ENCODE measurements at regions not wholly inside any gene's neighbourhood (a gene's known extent, or its start where the extent isn't known, plus 50 kb on each side); places are given as distances from the start of the nearest gene placed in this dataset.

GRCh38 chr16:73427164-73427563 is 379.2 kb upstream of the ZFHX3 start:
- 72% methylated on average over 3 of the region's 3 CpGs for WGBS
- no peak overlapping the region for H4K8ac ChIP-seq (ENCODE audit: low read length)

DNA sequence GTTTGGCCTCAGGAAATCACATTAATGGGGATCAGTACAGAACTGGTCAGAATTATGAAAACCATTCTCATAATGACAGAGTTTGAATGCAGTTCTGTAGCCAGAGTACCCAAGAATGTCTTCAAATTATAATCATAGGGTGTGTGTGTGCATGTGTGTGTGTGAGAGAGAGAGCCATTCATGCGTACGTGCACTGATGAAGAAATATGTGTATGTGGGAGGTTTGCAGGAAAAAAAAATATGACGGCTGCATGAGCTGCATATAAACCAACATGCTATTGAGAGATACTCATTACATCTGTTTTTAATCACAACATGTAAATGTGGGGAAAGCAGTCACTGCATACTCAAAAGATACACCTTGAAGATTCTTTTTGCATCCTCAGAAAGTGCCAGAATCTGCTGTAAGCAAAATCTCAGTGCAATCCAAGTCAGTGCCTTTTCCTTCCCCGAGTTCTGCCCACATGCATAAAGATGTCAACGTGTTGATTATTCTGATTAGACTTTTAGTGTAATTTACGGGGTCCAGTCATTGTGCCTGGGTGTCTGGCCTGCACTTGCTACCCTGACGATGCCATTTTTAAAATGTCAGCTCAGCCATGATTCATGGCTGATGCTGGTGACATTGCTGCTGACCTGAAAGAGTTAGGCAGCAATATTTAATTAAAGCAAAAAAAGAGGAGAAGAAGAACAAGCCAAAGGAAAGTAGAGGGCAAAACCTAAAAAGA is 378.7 kb upstream of the ZFHX3 start:
- Histone ChIP-seq H3K4me2 (ENCODE audit: low read length, poor library complexity, severe bottlenecking) (no peak overlapping the region), H2AFZ (ENCODE audit: low read depth, low read length) (no peak overlapping the region), H3K4ac (ENCODE audit: low read depth in 1 of 2, low read length in 2 of 2) (no peak overlapping the region), H2AK5ac (ENCODE audit: low read length, severe bottlenecking) (no peak overlapping the region), H3K23ac (ENCODE audit: low read length in 2 of 2) (no peak overlapping the region), H2BK12ac (ENCODE audit: low read length in 2 of 2) (no peak overlapping the region), H3K18ac (ENCODE audit: low read depth in 1 of 2, low read length in 2 of 2) (no peak overlapping the region), H3K4me3 (ENCODE audit: insufficient read depth in 1 of 2, low read depth in 1 of 2, low read length in 2 of 2) (no peak overlapping the region), H3K79me1 (replicated peaks; ENCODE audit: low read length, poor library complexity, severe bottlenecking) (no peaks in the 10 kb centered on the region), H3K14ac (ENCODE audit: low read length in 2 of 2) (no peak overlapping the region), H3K36me3 (ENCODE audit: control insufficient read depth in 1 of 2, insufficient read depth in 2 of 2, low read depth in 1 of 2, low read length in 2 of 2) (no peaks in the 10 kb centered on the region), H2BK15ac (ENCODE audit: low read depth, poor library complexity, severe bottlenecking) (no peak overlapping the region), H2BK120ac (ENCODE audit: low read depth, low read length) (no peak overlapping the region), H3K27ac (ENCODE audit: low read length, poor library complexity, severe bottlenecking) (no peak overlapping the region), H3K9ac (ENCODE audit: low read length) (no peak overlapping the region), H4K91ac (ENCODE audit: low read length) (no peak overlapping the region), H3K9me3 (ENCODE audit: control insufficient read depth, low read length) (peaks cover 4% of the 10 kb centered on the region), H3K4me1 (ENCODE audit: control insufficient read depth, insufficient read depth, low read depth, low read length) (no peaks in the 10 kb centered on the region), H3K27me3 (ENCODE audit: control insufficient read depth in 1 of 2, insufficient read depth in 1 of 2, low read length in 2 of 2) (no peaks in the 10 kb centered on the region), H2BK5ac (ENCODE audit: low read depth, low read length, poor library complexity, severe bottlenecking) (no peak overlapping the region), H4K8ac (ENCODE audit: low read length) (no peak overlapping the region)
- DNase-seq: no peak
- WGBS: 49% methylated on average over 4 of the region's 7 CpGs

More at GRCh38 chr16:73427164-73427563, 379.2 kb upstream of the ZFHX3 start:
- H3K4ac ChIP-seq (ENCODE audit: low read depth in 1 of 2, low read length in 2 of 2): no peak overlapping the region
- no peak overlapping the region for H3K27ac ChIP-seq (ENCODE audit: low read length, poor library complexity, severe bottlenecking)
- no peak overlapping the region for H2AFZ ChIP-seq (ENCODE audit: low read depth, low read length)
- no peak overlapping the region for H3K4me3 ChIP-seq (ENCODE audit: insufficient read depth in 1 of 2, low read depth in 1 of 2, low read length in 2 of 2)
- H3K4me1 ChIP-seq (ENCODE audit: control insufficient read depth, insufficient read depth, low read depth, low read length): no peaks in the 10 kb centered on the region
- H2BK120ac ChIP-seq (ENCODE audit: low read depth, low read length): no peak overlapping the region
- no peaks in the 10 kb centered on the region for H3K79me1 ChIP-seq (replicated peaks; ENCODE audit: low read length, poor library complexity, severe bottlenecking)
- no peak overlapping the region for H2AK5ac ChIP-seq (ENCODE audit: low read length, severe bottlenecking)
- H3K14ac ChIP-seq (ENCODE audit: low read length in 2 of 2): no peak overlapping the region
- H3K18ac ChIP-seq (ENCODE audit: low read depth in 1 of 2, low read length in 2 of 2): no peak overlapping the region
- no peak for DNase-seq
- no peak overlapping the region for H2BK5ac ChIP-seq (ENCODE audit: low read depth, low read length, poor library complexity, severe bottlenecking)
- H2BK12ac ChIP-seq (ENCODE audit: low read length in 2 of 2): no peak overlapping the region
- no peak overlapping the region for H4K91ac ChIP-seq (ENCODE audit: low read length)
- H3K4me2 ChIP-seq (ENCODE audit: low read length, poor library complexity, severe bottlenecking): no peak overlapping the region
- H3K27me3 ChIP-seq (ENCODE audit: control insufficient read depth in 1 of 2, insufficient read depth in 1 of 2, low read length in 2 of 2): no peaks in the 10 kb centered on the region
- no peak overlapping the region for H3K23ac ChIP-seq (ENCODE audit: low read length in 2 of 2)
- peaks cover 4% of the 10 kb centered on the region for H3K9me3 ChIP-seq (ENCODE audit: control insufficient read depth, low read length)
- H3K9ac ChIP-seq (ENCODE audit: low read length): no peak overlapping the region
- no peak overlapping the region for H2BK15ac ChIP-seq (ENCODE audit: low read depth, poor library complexity, severe bottlenecking)
- H3K36me3 ChIP-seq (ENCODE audit: control insufficient read depth in 1 of 2, insufficient read depth in 2 of 2, low read depth in 1 of 2, low read length in 2 of 2): no peaks in the 10 kb centered on the region

DNA sequence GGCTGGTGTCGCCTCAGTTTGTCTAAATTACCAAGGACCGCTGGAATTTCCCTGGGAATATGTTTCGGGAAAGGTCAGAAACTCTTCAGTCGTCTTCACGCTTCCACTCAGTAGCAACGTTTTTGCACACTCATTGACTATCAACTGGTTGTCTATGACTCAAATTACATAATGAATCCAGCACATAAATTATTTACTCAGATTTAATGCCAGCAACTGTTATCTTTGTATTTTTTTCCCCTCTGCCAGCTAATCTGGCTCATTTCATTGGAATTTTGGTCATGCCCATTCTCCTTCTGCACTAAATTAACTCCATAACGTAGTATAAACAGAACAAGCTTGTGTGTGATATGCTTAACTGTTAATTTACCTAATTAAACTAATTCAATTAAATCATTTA is 372.7 kb upstream of the ZFHX3 start:
- Histone ChIP-seq H3K18ac (ENCODE audit: low read depth in 1 of 2, low read length in 2 of 2) (no peak overlapping the region), H3K4ac (ENCODE audit: low read depth in 1 of 2, low read length in 2 of 2) (no peak overlapping the region), H3K23ac (ENCODE audit: low read length in 2 of 2) (no peak overlapping the region), H2BK12ac (ENCODE audit: low read length in 2 of 2) (no peak overlapping the region), H2AK5ac (ENCODE audit: low read length, severe bottlenecking) (no peak overlapping the region), H2BK15ac (ENCODE audit: low read depth, poor library complexity, severe bottlenecking) (no peak overlapping the region), H3K36me3 (ENCODE audit: control insufficient read depth in 1 of 2, insufficient read depth in 2 of 2, low read depth in 1 of 2, low read length in 2 of 2) (no peaks in the 10 kb centered on the region), H3K14ac (ENCODE audit: low read length in 2 of 2) (no peak overlapping the region), H3K79me1 (replicated peaks; ENCODE audit: low read length, poor library complexity, severe bottlenecking) (no peaks in the 10 kb centered on the region), H3K4me2 (ENCODE audit: low read length, poor library complexity, severe bottlenecking) (no peak overlapping the region), H2BK120ac (ENCODE audit: low read depth, low read length) (no peak overlapping the region), H3K9ac (ENCODE audit: low read length) (no peak overlapping the region), H3K4me3 (ENCODE audit: insufficient read depth in 1 of 2, low read depth in 1 of 2, low read length in 2 of 2) (no peak overlapping the region), H2BK5ac (ENCODE audit: low read depth, low read length, poor library complexity, severe bottlenecking) (no peak overlapping the region), H3K27ac (ENCODE audit: low read length, poor library complexity, severe bottlenecking) (no peak overlapping the region), H3K27me3 (ENCODE audit: control insufficient read depth in 1 of 2, insufficient read depth in 1 of 2, low read length in 2 of 2) (peaks cover 0 to 8% of the 10 kb centered on the region in 2 experiments), H4K8ac (ENCODE audit: low read length) (no peak overlapping the region), H3K4me1 (ENCODE audit: control insufficient read depth, insufficient read depth, low read depth, low read length) (peaks cover 2% of the 10 kb centered on the region), H2AFZ (ENCODE audit: low read depth, low read length) (no peak overlapping the region), H4K91ac (ENCODE audit: low read length) (no peak overlapping the region), H3K9me3 (ENCODE audit: control insufficient read depth, low read length) (no peaks in the 10 kb centered on the region)
- DNase-seq: no peak
- WGBS: 73% methylated on average over 6 of the region's 7 CpGs

DNA sequence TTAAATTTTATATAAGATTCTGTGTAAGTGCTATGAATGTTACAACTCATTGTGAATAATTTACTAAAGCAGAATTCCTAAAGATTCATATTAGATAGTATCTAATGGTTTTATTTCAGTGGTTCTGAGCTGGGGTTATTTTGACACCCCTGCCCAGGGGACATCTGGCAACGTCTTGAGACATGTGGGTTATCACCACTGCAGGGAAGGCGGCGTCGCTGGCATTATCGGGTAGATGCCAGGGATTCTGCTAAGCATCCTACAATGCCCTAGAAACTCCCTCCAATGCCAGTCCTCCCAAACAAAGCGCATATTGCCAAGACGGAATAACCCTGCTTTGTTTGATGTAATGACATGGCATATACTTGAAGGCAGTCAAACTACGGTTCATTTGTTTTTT is 372.3 kb upstream of the ZFHX3 start:
- no peak overlapping the region for H3K4ac ChIP-seq (ENCODE audit: low read depth in 1 of 2, low read length in 2 of 2)
- no peak overlapping the region for H3K4me2 ChIP-seq (ENCODE audit: low read length, poor library complexity, severe bottlenecking)
- no peaks in the 10 kb centered on the region for H3K79me1 ChIP-seq (replicated peaks; ENCODE audit: low read length, poor library complexity, severe bottlenecking)
- no peak overlapping the region for H2BK12ac ChIP-seq (ENCODE audit: low read length in 2 of 2)
- no peaks in the 10 kb centered on the region for H3K9me3 ChIP-seq (ENCODE audit: control insufficient read depth, low read length)
- H4K91ac ChIP-seq (ENCODE audit: low read length): no peak overlapping the region
- H2AFZ ChIP-seq (ENCODE audit: low read depth, low read length): no peak overlapping the region
- H3K18ac ChIP-seq (ENCODE audit: low read depth in 1 of 2, low read length in 2 of 2): no peak overlapping the region
- H4K8ac ChIP-seq (ENCODE audit: low read length): no peak overlapping the region
- peaks cover 0 to 8% of the 10 kb centered on the region in 2 experiments for H3K27me3 ChIP-seq (ENCODE audit: control insufficient read depth in 1 of 2, insufficient read depth in 1 of 2, low read length in 2 of 2)
- no peak overlapping the region for H3K27ac ChIP-seq (ENCODE audit: low read length, poor library complexity, severe bottlenecking)
- no peak overlapping the region for H3K4me3 ChIP-seq (ENCODE audit: insufficient read depth in 1 of 2, low read depth in 1 of 2, low read length in 2 of 2)
- DNase-seq: no peak
- no peak overlapping the region for H3K23ac ChIP-seq (ENCODE audit: low read length in 2 of 2)
- no peak overlapping the region for H3K9ac ChIP-seq (ENCODE audit: low read length)
- H2BK120ac ChIP-seq (ENCODE audit: low read depth, low read length): no peak overlapping the region
- WGBS: 92% methylated on average over 3 of the region's 8 CpGs
- no peak overlapping the region for H2AK5ac ChIP-seq (ENCODE audit: low read length, severe bottlenecking)
- H3K14ac ChIP-seq (ENCODE audit: low read length in 2 of 2): no peak overlapping the region
- H3K36me3 ChIP-seq (ENCODE audit: control insufficient read depth in 1 of 2, insufficient read depth in 2 of 2, low read depth in 1 of 2, low read length in 2 of 2): no peaks in the 10 kb centered on the region
- no peak overlapping the region for H2BK15ac ChIP-seq (ENCODE audit: low read depth, poor library complexity, severe bottlenecking)
- no peak overlapping the region for H2BK5ac ChIP-seq (ENCODE audit: low read depth, low read length, poor library complexity, severe bottlenecking)
- H3K4me1 ChIP-seq (ENCODE audit: control insufficient read depth, insufficient read depth, low read depth, low read length): peaks cover 2% of the 10 kb centered on the region

All from mesenchymal stem cell (in vitro differentiated cells and primary cell).